ENCODE measurements at regions not wholly inside any gene's neighbourhood (a gene's known extent, or its start where the extent isn't known, plus 50 kb on each side); places are given as distances from the start of the nearest gene placed in this dataset.
"Not testable (repeated sequence)": the region's sequence is repeated elsewhere in the genome, so short reads cannot be mapped to it uniquely, and the experiment has no call there.

- no peak for DNase-seq (ENCODE audit: extremely low read depth in 1 of 11, low read depth in 9 of 11, low spot score in 4 of 11)
Measured at GRCh38 chrY:7996726-7997125, 1085.2 kb upstream of the AMELY start.

DNA sequence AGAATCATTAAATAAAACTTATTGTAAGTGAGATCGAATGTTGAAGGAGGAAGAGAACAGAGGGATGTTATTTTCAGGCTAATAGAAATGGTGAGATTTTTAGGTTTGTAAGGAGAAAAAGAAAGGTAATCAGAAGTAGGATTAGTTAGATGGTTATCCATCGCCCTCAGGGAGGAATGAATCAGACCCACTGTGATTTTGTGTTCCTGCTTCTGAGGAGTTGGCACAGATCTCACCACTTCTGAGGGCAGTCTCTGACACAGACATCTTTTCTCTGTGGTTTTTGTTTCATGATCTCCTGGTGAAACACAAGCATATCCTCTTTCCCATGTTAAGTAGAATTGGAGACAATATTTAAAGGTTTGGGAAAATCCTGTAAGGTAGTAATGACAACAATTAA, 1083.2 kb upstream of the AMELY start:
- not testable (repeated sequence) for DNase-seq (ENCODE audit: extremely low read depth in 1 of 11, low read depth in 9 of 11, low spot score in 4 of 11)

DNA sequence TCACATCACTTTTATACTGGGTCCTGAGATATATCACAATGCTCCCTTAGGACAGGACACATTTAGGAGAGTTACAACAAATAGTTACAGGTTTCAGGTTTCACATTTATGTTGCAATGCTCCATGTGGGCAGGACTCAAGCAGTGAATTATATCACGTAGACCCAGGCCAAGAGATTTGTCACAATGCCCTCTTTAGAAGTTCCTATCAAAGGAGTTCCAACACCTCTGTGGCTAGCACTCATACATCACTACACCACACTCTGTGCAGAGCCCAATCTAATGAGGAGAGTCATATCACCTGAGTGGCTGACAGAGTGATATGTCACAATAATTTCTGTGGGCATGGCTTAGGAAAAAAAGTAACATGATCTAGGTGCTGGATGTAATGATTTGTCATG, 1068.2 kb upstream of the AMELY start:
- DNase-seq (ENCODE audit: extremely low read depth in 1 of 11, low read depth in 9 of 11, low spot score in 4 of 11): no peak

GRCh38 chrY:7977301-7977700, 1065.7 kb upstream of the AMELY start:
- no peak for DNase-seq (ENCODE audit: extremely low read depth in 1 of 11, low read depth in 9 of 11, low spot score in 4 of 11)

GRCh38 chrY:7968293-7968692, 1056.7 kb upstream of the AMELY start:
- no peak for DNase-seq (ENCODE audit: extremely low read depth in 1 of 11, low read depth in 9 of 11, low spot score in 4 of 11)

DNA sequence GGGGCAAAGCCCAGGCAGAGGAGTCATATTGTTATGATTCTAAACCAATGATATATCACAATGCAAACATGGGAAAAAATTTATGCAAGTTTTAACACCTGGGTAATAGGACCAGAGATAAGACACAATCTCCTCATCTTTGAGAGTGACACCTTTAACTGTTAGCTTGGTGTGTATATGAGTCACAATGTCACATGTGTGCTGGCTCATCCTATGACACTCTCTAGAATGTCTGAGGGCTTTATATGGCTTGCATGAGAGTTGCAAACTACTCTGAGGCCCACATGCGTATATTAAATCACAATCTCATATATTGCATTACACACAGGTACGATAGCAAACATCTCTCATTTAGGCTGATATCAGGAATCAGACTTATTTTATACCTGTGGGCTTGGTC, 1055.4 kb upstream of the AMELY start:
- DNase-seq (ENCODE audit: extremely low read depth in 1 of 11, low read depth in 9 of 11, low spot score in 4 of 11): no peak

DNA sequence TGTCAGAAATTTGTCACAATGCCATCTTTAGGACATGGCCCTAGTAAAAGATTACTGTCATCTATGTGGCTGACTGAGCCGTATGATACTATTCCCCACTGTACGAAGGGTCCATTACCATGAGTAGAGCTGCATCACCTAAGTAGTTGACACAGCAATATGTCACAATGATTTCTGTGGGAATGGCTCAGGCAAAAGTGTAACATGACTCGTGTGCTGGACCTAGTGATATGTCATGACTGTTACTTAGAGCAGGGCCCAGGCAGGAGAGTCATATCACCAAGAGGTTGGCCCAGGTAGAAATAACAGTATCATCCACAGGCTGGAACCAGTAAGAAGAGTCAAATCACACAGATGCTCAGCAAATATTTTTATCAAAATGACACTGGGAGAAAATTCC, 1051.8 kb upstream of the AMELY start:
- no peak for DNase-seq (ENCODE audit: extremely low read depth in 1 of 11, low read depth in 9 of 11, low spot score in 4 of 11)

- DNase-seq (ENCODE audit: extremely low read depth in 1 of 11, low read depth in 9 of 11, low spot score in 4 of 11): no peak
Measured at GRCh38 chrY:7962350-7962749, 1050.8 kb upstream of the AMELY start.

DNA sequence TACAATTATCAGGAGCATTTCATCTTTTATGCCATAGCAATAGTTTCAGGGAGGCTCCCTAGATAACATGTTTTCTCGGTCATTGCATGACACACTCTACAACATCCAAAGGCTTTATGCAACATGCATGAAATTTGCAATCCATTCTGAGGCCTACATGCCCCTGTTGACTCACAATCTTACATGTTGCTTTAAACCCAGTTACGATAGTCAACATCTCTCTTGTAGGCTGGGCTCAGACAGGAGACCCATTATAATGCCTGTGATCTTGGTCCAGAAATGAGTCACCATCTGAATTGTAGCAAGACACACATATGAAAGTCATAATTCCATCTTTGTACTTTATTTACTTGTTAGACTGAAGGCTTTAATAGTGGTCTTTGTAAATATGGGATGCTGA, 1050.3 kb upstream of the AMELY start:
- DNase-seq (ENCODE audit: extremely low read depth in 1 of 11, low read depth in 9 of 11, low spot score in 4 of 11): no peak

GRCh38 chrY:7957773-7958172, 1046.2 kb upstream of the AMELY start:
- DNase-seq (ENCODE audit: extremely low read depth in 1 of 11, low read depth in 9 of 11, low spot score in 4 of 11): no peak

DNA sequence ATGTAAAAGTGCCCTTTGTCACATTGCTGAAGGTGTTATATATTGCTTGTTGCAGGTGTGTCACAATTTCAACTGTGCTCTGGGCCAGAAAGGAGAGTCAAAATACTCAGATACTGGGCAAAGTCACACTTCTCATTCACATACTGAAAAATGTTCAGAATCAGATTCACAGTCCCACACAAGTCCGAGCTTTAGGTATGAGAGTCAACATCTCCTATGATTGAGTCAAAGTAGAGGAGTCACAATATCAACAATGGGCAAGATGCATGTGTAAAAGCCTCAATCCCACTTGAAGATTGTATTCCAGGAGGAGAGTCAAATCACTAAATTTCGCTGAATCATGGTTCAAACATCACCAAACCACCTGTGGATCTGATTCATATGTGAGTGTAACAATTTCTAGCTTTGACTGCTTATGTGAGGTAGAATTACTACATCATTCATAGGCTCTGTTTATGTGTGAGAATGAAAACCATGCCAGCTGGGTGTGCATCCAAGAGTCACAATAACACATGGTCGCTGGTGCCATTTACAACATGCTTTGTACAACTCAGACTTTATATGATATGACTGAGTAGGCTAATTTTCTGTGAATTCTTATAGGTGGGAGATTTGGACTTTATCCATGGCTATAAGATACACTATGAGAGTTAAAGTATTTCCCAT, 1039.8 kb upstream of the AMELY start:
- DNase-seq (ENCODE audit: extremely low read depth in 1 of 11, low read depth in 9 of 11, low spot score in 4 of 11): no peak

- DNase-seq (ENCODE audit: extremely low read depth in 1 of 11, low read depth in 9 of 11, low spot score in 4 of 11): no peak
Measured at GRCh38 chrY:7944135-7944534, 1032.6 kb upstream of the AMELY start.

DNA sequence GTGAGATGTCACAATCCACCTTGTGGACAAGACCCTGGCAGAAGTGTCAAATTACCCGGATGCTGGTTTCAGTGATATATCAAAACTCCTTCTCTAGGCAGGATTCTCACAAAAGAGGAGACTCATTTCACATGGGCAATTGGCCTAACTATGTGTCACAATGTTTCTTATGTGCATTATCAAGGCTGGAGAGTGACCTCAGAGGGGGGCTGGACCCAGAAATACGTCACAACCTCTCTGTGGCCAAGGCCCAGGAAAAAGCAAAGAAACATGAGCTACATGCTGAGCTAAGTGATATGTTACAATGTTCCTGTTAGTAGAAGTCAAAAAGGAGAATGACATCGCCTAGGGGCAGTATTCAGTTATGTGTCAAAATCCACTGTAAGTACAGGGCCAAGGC, 1031.2 kb upstream of the AMELY start:
- DNase-seq (ENCODE audit: extremely low read depth in 1 of 11, low read depth in 9 of 11, low spot score in 4 of 11): no peak

DNA sequence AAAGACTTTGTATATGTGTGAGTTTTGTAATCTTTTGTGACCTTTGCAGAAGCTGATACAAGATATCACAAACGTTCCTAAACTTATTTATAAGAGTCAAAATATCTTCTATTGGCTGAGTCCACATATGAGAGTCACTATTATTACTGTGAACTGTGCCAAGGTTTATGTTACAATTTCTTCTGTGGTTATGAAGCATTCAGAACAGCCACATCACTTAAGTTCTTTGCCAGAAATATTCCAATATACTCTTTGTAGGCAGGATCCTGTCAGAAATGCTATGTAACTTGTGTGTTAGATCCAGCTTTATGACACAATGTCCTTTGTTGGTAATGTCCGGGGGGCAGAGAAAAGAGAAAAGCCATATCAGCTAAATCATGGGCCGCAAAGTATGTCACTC, 1030.3 kb upstream of the AMELY start:
- DNase-seq (ENCODE audit: extremely low read depth in 1 of 11, low read depth in 9 of 11, low spot score in 4 of 11): no peak

- no peak for DNase-seq (ENCODE audit: extremely low read depth in 1 of 11, low read depth in 9 of 11, low spot score in 4 of 11)
Measured at GRCh38 chrY:7938982-7939718, 1027.6 kb upstream of the AMELY start.

DNA sequence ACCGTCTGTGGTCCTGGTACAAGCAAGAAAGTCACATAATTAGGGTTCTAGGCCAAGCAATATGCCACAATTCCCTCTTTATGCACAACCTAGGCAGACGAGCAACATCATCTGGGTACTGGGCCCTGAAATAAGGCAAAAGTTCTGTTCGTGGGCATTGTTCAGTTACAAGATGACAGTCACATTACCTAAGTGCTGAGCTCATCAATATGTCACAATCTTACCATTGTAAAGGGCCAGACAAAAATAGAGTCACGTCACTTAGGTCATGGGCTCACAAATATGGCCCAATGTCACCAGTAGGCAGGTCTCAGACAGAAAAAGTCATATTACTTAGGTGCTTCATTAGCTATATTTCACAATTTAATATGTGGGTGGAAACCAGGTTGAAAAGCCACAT, 1025.3 kb upstream of the AMELY start:
- DNase-seq (ENCODE audit: extremely low read depth in 1 of 11, low read depth in 9 of 11, low spot score in 4 of 11): no peak

DNA sequence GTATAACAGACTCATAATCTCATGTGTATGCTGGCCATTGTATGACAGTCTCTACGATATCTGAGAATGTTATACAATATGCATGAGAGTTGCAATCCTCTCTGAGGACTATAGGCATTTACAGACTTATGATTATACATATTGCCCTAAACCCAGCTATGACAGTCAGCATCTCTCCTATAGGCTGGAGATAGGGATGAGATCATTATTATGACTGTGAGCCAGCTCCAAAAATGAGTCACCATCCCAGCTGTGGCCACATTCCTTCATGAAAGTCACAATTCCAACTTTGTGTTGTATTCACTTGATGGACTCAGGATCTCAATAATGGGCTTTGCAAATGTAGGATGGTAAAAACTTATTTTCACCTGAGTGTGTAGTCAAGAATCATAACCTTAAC, 1024.5 kb upstream of the AMELY start:
- no peak for DNase-seq (ENCODE audit: extremely low read depth in 1 of 11, low read depth in 9 of 11, low spot score in 4 of 11)

- no peak for DNase-seq (ENCODE audit: extremely low read depth in 1 of 11, low read depth in 9 of 11, low spot score in 4 of 11)
Measured at GRCh38 chrY:7935606-7936005, 1024.1 kb upstream of the AMELY start.

GRCh38 chrY:7932424-7932823, 1020.9 kb upstream of the AMELY start:
- DNase-seq (ENCODE audit: extremely low read depth in 1 of 11, low read depth in 9 of 11, low spot score in 4 of 11): no peak

DNA sequence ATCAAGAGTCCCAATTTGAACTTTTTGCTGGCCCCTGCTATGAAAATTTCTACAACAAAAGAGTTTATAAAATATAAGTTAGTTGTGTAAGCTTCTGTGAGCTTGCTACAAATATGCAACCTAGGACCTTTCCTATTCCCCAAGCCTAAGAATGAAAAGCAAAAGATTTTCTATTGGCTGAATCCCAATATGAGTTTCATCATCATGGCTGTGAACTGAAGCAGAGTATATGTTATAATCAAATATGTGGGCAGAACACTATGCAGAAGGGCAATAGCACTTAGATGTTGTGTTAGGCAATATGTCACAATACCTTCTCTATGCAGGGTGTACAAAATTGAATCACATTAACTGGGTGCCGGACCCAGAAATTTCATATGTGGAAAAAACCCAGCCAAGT, 1018.3 kb upstream of the AMELY start:
- DNase-seq (ENCODE audit: extremely low read depth in 1 of 11, low read depth in 9 of 11, low spot score in 4 of 11): no peak

DNA sequence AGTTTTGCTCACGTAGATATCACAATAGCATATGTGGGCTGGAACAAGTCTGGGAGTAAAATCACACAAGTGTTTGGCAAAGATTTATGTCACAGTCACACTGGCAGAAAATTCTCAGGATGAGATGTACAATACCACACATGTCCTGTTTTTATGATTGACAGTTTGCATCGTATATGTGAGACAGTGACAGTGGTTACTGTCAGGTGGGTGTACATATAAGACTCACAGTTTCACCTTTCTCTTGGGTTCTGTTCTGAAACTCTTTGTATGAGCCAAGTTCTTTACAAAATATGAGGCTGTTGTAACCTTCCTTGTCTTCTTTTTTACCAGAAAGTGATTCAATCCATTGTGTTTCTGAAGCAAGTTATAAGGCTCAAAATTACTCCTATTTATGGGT, 1012.5 kb upstream of the AMELY start:
- DNase-seq (ENCODE audit: extremely low read depth in 1 of 11, low read depth in 9 of 11, low spot score in 4 of 11): no peak
